ENCODE measurements at regions not wholly inside any gene's neighbourhood (a gene's known extent, or its start where the extent isn't known, plus 50 kb on each side); places are given as distances from the start of the nearest gene placed in this dataset.

- no peak for TF ChIP-seq CTCF (conservative IDR thresholded peaks at IDR 0.05; ENCODE audit: low read depth, low read length)
- Histone ChIP-seq H3K27ac (no peak overlapping the region), H3K4me3 (IDR thresholded peaks at IDR 0.05; ENCODE audit: insufficient read depth, low read depth, low read length) (no peak overlapping the region), H4K20me1 (ENCODE audit: insufficient read depth) (no peaks in the 10 kb centered on the region), H3K9ac (no peak overlapping the region), H3K4me2 (no peak overlapping the region), H3K36me3 (ENCODE audit: insufficient read depth) (no peaks in the 10 kb centered on the region), H2AFZ (ENCODE audit: low read depth) (no peak overlapping the region), H3K27me3 (ENCODE audit: insufficient read depth, low read depth) (no peaks in the 10 kb centered on the region), H3K4me1 (ENCODE audit: low read depth, poor library complexity, severe bottlenecking) (peaks cover 25% of the 10 kb centered on the region), H3K79me2 (ENCODE audit: insufficient read depth, low read depth) (no peaks in the 10 kb centered on the region)
Measured at GRCh38 chr6:133704371-133704770, 184.5 kb upstream of the TCF21 start.

- Histone ChIP-seq H3K4me2 (no peak overlapping the region), H3K4me1 (ENCODE audit: low read depth, poor library complexity, severe bottlenecking) (peaks cover 25% of the 10 kb centered on the region), H3K9ac (no peak overlapping the region), H3K36me3 (ENCODE audit: insufficient read depth) (no peaks in the 10 kb centered on the region), H4K20me1 (ENCODE audit: insufficient read depth) (no peaks in the 10 kb centered on the region), H3K4me3 (IDR thresholded peaks at IDR 0.05; ENCODE audit: insufficient read depth, low read depth, low read length) (no peak overlapping the region), H3K27me3 (ENCODE audit: insufficient read depth, low read depth) (no peaks in the 10 kb centered on the region), H3K27ac (no peak overlapping the region), H3K79me2 (ENCODE audit: insufficient read depth, low read depth) (no peaks in the 10 kb centered on the region), H2AFZ (ENCODE audit: low read depth) (no peak overlapping the region)
- TF ChIP-seq CTCF (conservative IDR thresholded peaks at IDR 0.05; ENCODE audit: low read depth, low read length): no peak
Measured at GRCh38 chr6:133705066-133705465, 183.8 kb upstream of the TCF21 start.

GRCh38 chr6:133705731-133706130, 183.2 kb upstream of the TCF21 start:
- H3K4me1 ChIP-seq (ENCODE audit: low read depth, poor library complexity, severe bottlenecking): peaks cover 25% of the 10 kb centered on the region
- H3K27me3 ChIP-seq (ENCODE audit: insufficient read depth, low read depth): no peaks in the 10 kb centered on the region
- no peak overlapping the region for H3K4me2 ChIP-seq
- no peak for TF ChIP-seq CTCF (conservative IDR thresholded peaks at IDR 0.05; ENCODE audit: low read depth, low read length)
- H3K4me3 ChIP-seq (IDR thresholded peaks at IDR 0.05; ENCODE audit: insufficient read depth, low read depth, low read length): no peak overlapping the region
- H3K79me2 ChIP-seq (ENCODE audit: insufficient read depth, low read depth): no peaks in the 10 kb centered on the region
- no peaks in the 10 kb centered on the region for H3K36me3 ChIP-seq (ENCODE audit: insufficient read depth)
- no peak overlapping the region for H3K27ac ChIP-seq
- H3K9ac ChIP-seq: no peak overlapping the region
- no peaks in the 10 kb centered on the region for H4K20me1 ChIP-seq (ENCODE audit: insufficient read depth)
- H2AFZ ChIP-seq (ENCODE audit: low read depth): no peak overlapping the region

GRCh38 chr6:133707456-133707855, 181.5 kb upstream of the TCF21 start:
- TF ChIP-seq CTCF (conservative IDR thresholded peaks at IDR 0.05; ENCODE audit: low read depth, low read length): no peak
- 0 out of 2 replicates have a peak overlapping the region, but pooled peaks have one; percentile 15 for H2AFZ ChIP-seq (ENCODE audit: low read depth)
- peak overlapping the region; percentile 31 for H3K27ac ChIP-seq
- peaks cover 27% of the 10 kb centered on the region for H3K4me1 ChIP-seq (ENCODE audit: low read depth, poor library complexity, severe bottlenecking)
- peak overlapping the region; percentile 65 for H3K4me2 ChIP-seq
- H3K9ac ChIP-seq: no peak overlapping the region
- no peaks in the 10 kb centered on the region for H3K36me3 ChIP-seq (ENCODE audit: insufficient read depth)
- H4K20me1 ChIP-seq (ENCODE audit: insufficient read depth): no peaks in the 10 kb centered on the region
- no peaks in the 10 kb centered on the region for H3K27me3 ChIP-seq (ENCODE audit: insufficient read depth, low read depth)
- no peak overlapping the region for H3K4me3 ChIP-seq (IDR thresholded peaks at IDR 0.05; ENCODE audit: insufficient read depth, low read depth, low read length)
- no peaks in the 10 kb centered on the region for H3K79me2 ChIP-seq (ENCODE audit: insufficient read depth, low read depth)
